Daoy (cell line): ENCODE measurements at regions not wholly inside any gene's neighbourhood (a gene's known extent, or its start where the extent isn't known, plus 50 kb on each side); places are given as distances from the start of the nearest gene placed in this dataset.
"Not testable (repeated sequence)": the region's sequence is repeated elsewhere in the genome, so short reads cannot be mapped to it uniquely, and the experiment has no call there.

ENCODE experiments used
- DNase-seq: peaks from one replicate; pipeline ENCODE4 v3.0.0-alpha.2; 2015; ENCODE audit warnings: low read depth

GRCh38 chr4:153936121-153936520, 147.2 kb upstream of the SFRP2 start:
- no peak for DNase-seq

- no peak for DNase-seq
These were observed 145.8 kb upstream of the SFRP2 start for GRCh38 chr4:153934688-153935017.

- no peak for DNase-seq
These were observed 145.2 kb upstream of the SFRP2 start for GRCh38 chr4:153933915-153934687.

- no peak for DNase-seq
These were observed 142.9 kb upstream of the SFRP2 start for GRCh38 chr4:153931804-153932203.

GRCh38 chr4:153929675-153930074, 140.8 kb upstream of the SFRP2 start:
- no peak for DNase-seq

- DNase-seq: no peak
These were observed 138.6 kb upstream of the SFRP2 start for GRCh38 chr4:153927451-153927850.

- no peak for DNase-seq
These were observed 133.3 kb upstream of the SFRP2 start for GRCh38 chr4:153922148-153922547.

GRCh38 chr4:153919667-153920066, 130.8 kb upstream of the SFRP2 start:
- DNase-seq: no peak

- DNase-seq: no peak
These were observed 127.4 kb upstream of the SFRP2 start for GRCh38 chr4:153916273-153916755.

GRCh38 chr4:153912301-153912700, 123.4 kb upstream of the SFRP2 start:
- DNase-seq: no peak

GRCh38 chr4:153909672-153910071, 120.8 kb upstream of the SFRP2 start:
- no peak for DNase-seq

- DNase-seq: no peak
These were observed 117.3 kb upstream of the SFRP2 start for GRCh38 chr4:153906231-153906630.

- no peak for DNase-seq
These were observed 116.3 kb upstream of the SFRP2 start for GRCh38 chr4:153905231-153905630.

GRCh38 chr4:153904011-153904410, 115.1 kb upstream of the SFRP2 start:
- no peak for DNase-seq

- no peak for DNase-seq
These were observed 112.3 kb upstream of the SFRP2 start for GRCh38 chr4:153901220-153901619.

GRCh38 chr4:153900426-153900825, 111.5 kb upstream of the SFRP2 start:
- no peak for DNase-seq

GRCh38 chr4:153890761-153891160, 101.9 kb upstream of the SFRP2 start:
- no peak for DNase-seq

- no peak for DNase-seq
These were observed 98.3 kb upstream of the SFRP2 start for GRCh38 chr4:153887217-153887616.

GRCh38 chr4:153884325-153884724, 95.4 kb upstream of the SFRP2 start:
- DNase-seq: no peak

GRCh38 chr4:153880983-153881382, 92.1 kb upstream of the SFRP2 start:
- DNase-seq: no peak

GRCh38 chr4:153877898-153878297, 89.0 kb upstream of the SFRP2 start:
- no peak for DNase-seq

GRCh38 chr4:153873741-153874140, 84.9 kb upstream of the SFRP2 start:
- no peak for DNase-seq

GRCh38 chr4:153866766-153867165, 77.9 kb upstream of the SFRP2 start:
- not testable (repeated sequence) for DNase-seq

GRCh38 chr4:153852501-153852900, 63.6 kb upstream of the SFRP2 start:
- no peak for DNase-seq
